Retinal pigment epithelial cell (primary cell): ENCODE measurements at regions not wholly inside any gene's neighbourhood (a gene's known extent, or its start where the extent isn't known, plus 50 kb on each side); places are given as distances from the start of the nearest gene placed in this dataset.
A peak's percentile ranks its signal among the peaks of the same experiment; 100 is the strongest.
"Not testable (repeated sequence)": the region's sequence is repeated elsewhere in the genome, so short reads cannot be mapped to it uniquely, and the experiment has no call there.

Source experiments
- DNase-seq: peaks from one replicate; pipeline ENCODE4 v3.0.0-alpha.2; 2010; ENCODE audit warnings: low read depth
- H3K4me3 ChIP-seq: 2 replicates; pipeline ENCODE4 v1.5.1; 2011; ENCODE audit warnings: mild to moderate bottlenecking, low read length, control low read depth, moderate library complexity
- TF ChIP-seq, protein P1 (sequence below): conservative IDR thresholded peaks from 2 replicates; pipeline ENCODE4 v1.5.1; 2011; ENCODE audit warnings: low read depth, low read length, control low read depth, inconsistent platforms

DNA sequence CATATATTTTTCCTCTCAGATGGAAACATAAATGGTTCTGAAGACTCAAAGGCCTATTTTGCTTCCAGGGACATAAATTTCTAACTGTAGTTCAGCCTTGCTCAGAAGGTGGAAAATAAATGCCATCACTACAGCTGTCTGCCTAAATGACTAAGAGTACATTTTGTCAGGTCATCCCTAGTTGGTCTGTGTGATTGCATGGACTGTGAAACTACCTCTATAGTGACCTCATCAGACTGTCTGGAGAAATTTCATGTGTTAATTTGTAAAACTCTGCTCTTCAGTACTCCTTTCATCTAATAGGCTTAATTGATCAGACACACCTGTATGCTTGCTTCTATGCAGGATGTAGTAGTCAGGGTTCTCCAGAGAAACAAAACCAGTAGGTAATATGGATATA is 886.9 kb downstream of the AMY1C start:
- TF ChIP-seq, protein P1, sequence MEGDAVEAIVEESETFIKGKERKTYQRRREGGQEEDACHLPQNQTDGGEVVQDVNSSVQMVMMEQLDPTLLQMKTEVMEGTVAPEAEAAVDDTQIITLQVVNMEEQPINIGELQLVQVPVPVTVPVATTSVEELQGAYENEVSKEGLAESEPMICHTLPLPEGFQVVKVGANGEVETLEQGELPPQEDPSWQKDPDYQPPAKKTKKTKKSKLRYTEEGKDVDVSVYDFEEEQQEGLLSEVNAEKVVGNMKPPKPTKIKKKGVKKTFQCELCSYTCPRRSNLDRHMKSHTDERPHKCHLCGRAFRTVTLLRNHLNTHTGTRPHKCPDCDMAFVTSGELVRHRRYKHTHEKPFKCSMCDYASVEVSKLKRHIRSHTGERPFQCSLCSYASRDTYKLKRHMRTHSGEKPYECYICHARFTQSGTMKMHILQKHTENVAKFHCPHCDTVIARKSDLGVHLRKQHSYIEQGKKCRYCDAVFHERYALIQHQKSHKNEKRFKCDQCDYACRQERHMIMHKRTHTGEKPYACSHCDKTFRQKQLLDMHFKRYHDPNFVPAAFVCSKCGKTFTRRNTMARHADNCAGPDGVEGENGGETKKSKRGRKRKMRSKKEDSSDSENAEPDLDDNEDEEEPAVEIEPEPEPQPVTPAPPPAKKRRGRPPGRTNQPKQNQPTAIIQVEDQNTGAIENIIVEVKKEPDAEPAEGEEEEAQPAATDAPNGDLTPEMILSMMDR, result no peak
- DNase-seq, result peak; percentile 2
- no peak overlapping the region for H3K4me3 ChIP-seq

DNA sequence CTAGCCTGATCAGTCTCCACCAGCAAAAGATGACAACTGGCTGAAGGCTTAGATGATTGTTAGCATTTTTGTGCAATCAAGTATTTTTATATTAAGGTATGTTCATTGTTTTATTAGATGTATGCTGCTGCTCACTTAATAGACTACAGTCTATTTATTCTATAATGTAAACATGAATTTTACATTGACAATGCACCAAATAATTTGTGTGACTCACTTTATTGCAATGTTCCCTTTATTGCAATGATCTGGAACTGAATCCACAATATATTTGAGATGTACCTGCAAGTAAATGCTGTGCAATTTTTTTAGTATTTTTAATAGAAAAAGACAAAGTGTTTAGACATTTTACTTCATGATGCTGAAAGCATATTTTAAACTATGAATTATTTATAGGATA is 896.5 kb downstream of the AMY1C start:
- H3K4me3 ChIP-seq, result no peak overlapping the region
- TF ChIP-seq, protein P1, result no peak
- no peak for DNase-seq

DNA sequence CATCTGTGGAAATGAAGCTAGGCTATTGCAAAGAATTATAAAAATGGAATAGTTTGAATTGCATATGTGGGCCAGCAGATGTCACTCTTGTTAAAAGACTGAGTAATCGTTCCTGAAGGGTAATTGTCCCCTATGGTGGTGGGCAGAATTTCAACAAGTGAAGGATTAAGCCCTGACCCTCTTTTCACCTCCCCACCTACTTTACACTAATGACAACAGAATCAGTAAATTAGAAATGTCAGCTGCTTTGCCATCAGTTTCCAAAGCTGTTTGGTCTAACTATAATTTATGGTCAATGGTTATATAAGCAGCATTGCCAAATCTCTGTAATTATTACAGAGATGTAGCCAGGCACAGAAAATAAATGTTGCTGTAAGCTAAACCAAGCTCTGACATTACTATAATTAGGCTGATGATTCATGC is 898.6 kb downstream of the AMY1C start:
- DNase-seq, result peak; percentile 30
- no peak overlapping the region for H3K4me3 ChIP-seq
- TF ChIP-seq, protein P1, result peak; percentile 57

DNA sequence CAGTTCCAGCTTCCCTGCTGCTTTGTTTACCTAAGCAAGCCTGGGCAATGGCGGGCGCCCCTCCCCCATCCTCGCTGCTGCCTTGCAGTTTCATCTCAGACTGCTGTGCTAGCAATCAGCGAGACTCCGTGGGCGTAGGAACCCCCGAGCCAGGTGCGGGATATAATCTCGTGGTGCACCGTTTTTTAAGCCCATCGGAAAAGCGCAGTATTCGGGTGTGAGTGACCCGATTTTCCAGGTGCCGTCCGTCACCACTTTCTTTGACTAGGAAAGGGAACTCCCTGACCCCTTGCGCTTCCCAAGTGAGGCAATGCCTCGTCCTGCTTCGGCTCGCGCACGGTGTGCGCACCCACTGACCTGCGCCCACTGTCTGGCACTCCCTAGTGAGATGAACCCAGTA is 914.7 kb downstream of the AMY1C start:
- DNase-seq, H3K4me3 ChIP-seq: not testable (repeated sequence)

DNA sequence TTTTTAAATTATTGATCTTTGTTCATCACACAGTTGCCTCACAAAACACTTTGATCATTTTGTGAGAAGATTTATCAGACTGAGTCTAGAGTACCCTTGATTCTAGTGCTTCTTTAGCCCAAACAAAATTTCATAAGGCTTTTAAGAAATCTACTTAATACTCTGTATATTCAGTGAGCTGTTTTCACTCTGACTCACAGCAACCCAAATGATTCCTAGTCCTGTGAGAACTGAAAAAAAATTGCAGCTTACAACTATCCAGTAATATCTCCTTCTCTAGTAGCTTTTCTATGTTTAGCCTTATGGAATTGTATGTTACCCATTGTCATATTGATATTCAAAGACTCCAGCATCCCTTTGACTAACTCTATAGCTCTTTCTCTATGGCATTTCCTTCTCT is 915.6 kb downstream of the AMY1C start:
- TF ChIP-seq, protein P1, result no peak
- no peak overlapping the region for H3K4me3 ChIP-seq
- DNase-seq, result no peak

DNA sequence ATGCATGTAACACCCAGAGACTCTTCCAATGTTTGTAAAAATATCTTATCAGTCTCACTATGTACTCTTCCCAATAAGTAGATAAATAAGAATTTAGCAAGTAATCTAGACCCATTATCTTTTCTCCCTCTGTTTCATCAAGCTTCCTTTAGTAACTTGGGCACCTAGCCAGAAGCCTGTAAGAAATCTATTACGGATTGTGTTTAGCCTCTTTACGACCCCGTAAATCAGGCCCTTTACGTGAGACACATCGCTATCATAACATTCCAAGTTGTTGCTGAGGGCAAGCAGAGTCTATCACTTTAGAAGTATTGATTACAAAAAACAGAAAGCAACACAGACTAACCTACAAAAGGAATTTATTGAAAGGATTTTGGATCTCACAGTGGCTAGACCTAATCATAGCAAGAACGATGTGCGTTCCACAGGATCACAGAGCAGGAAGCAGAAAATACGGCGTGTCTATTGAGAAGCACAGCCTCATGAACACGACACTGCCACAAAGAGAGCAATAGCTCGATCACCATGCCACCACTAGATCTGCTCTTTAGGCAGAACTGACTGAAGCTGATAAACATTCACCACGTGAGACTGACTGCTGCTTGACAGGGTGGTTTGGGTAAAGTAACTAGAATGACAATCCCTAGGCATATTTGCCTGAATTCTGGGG is 922.1 kb downstream of the AMY1C start:
- TF ChIP-seq, protein P1, result no peak
- no peak for DNase-seq
- H3K4me3 ChIP-seq, result no peak overlapping the region

DNA sequence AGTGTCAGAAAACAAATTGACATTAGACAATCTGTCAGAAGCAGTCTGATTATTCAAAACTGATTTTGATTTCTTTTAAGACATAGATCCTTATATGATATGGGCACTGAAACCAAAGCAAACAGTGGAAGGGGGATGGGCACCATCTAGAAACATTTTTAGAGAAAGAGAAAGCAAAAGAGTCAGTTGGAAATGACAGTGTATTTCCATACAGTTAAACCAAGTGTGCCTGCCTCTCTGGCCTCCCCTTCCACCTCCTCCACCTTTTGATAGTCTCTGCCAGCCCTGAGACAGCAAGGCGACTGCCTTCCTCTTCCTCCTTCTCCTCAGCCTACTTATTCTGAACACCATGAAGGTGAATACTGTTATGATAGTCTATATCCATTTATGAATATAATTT is 949.7 kb downstream of the AMY1C start:
- no peak overlapping the region for H3K4me3 ChIP-seq
- DNase-seq, result no peak
- TF ChIP-seq, protein P1, result no peak
